K562 (cell line): ENCODE measurements at regions not wholly inside any gene's neighbourhood (a gene's known extent, or its start where the extent isn't known, plus 50 kb on each side); places are given as distances from the start of the nearest gene placed in this dataset.

Experiments
- ATAC-seq: fragments of 200-7000 bp; cut with Tn5 transposase; 3 replicates; pipeline ENCODE4 v1.9.1; 2020; ENCODE audit warnings: moderate library complexity
- BruUV-seq: library from RNA; stranded (reverse); fragments of 400-500 nt; replicated peaks from 2 replicates; lab custom pipeline; 2021; lab: Mats Ljungman, UMichigan
- CTCF ChIA-PET: fragments of 300-600 bp; formaldehyde crosslinking; extraction: SDS; loops from one replicate; lab custom pipeline; 2021; ENCODE audit warnings: low intra/inter-chr PET ratio; lab: Yijun Ruan, JAX
- POLR2A ChIA-PET: fragments of 300-600, 350-650 bp; sonication (Branson Sonifier 250); formaldehyde crosslinking; extraction: SDS; loops from one replicate; lab custom pipeline; 2021; ENCODE audit warnings: antibody characterized with exemption, inconsistent platforms; lab: Yijun Ruan, JAX
- DNase-seq, 4 experiments: peaks; one replicate each; pipeline versions ENCODE4 v3.0.0 to v3.0.0-alpha.2; 2011 to 2018; ENCODE audit warnings: low spot score in 3 of 4, mixed read lengths in 3 of 4; ENCODE audit errors: extremely low read depth in 1 of 4
- FAIRE-seq: peaks from 2 replicates; lab custom pipeline; 2011; peaks lifted over from hg19 to GRCh38; lab: Jason Lieb, UNC
- H2AFZ ChIP-seq: 2 replicates; pipeline ENCODE4 v1.6.0; 2011; ENCODE audit warnings: low read depth, low read length, control low read depth, inconsistent platforms
- H3K27ac ChIP-seq: fragments of 200-600 bp; 3 replicates; pipeline ENCODE4 v1.8.0; 2011; ENCODE audit warnings: low read depth, mild to moderate bottlenecking, control low read depth, inconsistent platforms, low read length, moderate library complexity, mixed read lengths; ENCODE audit errors: extremely low read depth
- H3K27me3 ChIP-seq, 2 experiments: fragments of 300-600 bp in 1 of 2; 2 replicates in 1 of 2; 3 replicates in 1 of 2; pipeline versions ENCODE4 v1.6.0 to v1.8.0; 2011; ENCODE audit warnings: inconsistent platforms in 2 of 2, low read length in 2 of 2, mild to moderate bottlenecking in 1 of 2, mixed read lengths in 1 of 2, moderate library complexity in 1 of 2; ENCODE audit not compliant: control insufficient read depth in 2 of 2, insufficient read depth in 2 of 2
- H3K36me3 ChIP-seq: fragments of 300-600 bp; 3 replicates; pipeline ENCODE4 v1.8.0; 2011; ENCODE audit warnings: mild to moderate bottlenecking, low read length, inconsistent platforms; ENCODE audit not compliant: control insufficient read depth, insufficient read depth
- H3K4me1 ChIP-seq, 2 experiments: fragments of 200-600 bp in 1 of 2; replicated peaks in 1 of 2; 2 replicates in 1 of 2; 3 replicates in 1 of 2; pipeline versions ENCODE4 v1.5.1 to v1.8.0; 2011; ENCODE audit warnings: inconsistent platforms in 2 of 2, low read length in 2 of 2, mild to moderate bottlenecking in 1 of 2, mixed read lengths in 1 of 2, moderate library complexity in 1 of 2; ENCODE audit not compliant: control insufficient read depth in 2 of 2, insufficient read depth in 2 of 2
- H3K4me2 ChIP-seq: 2 replicates; pipeline ENCODE4 v1.6.1; 2011; ENCODE audit warnings: low read length, control low read depth, inconsistent platforms, mixed read lengths; ENCODE audit not compliant: insufficient read depth
- H3K4me3 ChIP-seq: fragments of 200-600 bp; sonication (generic), shearing (Covaris generic); 2 replicates; pipeline ENCODE4 v1.5.1; 2016; ENCODE audit warnings: control low read depth, inconsistent platforms
- H3K79me2 ChIP-seq: fragments of 200-600 bp; 3 replicates; pipeline ENCODE4 v1.8.0; 2011; ENCODE audit warnings: low read length, inconsistent platforms; ENCODE audit not compliant: control insufficient read depth, insufficient read depth
- H3K9ac ChIP-seq, 2 experiments: 2 replicates each; pipeline versions ENCODE4 v1.6.0 to v1.6.1; 2011; ENCODE audit warnings: low read depth in 2 of 2, low read length in 2 of 2, control low read depth in 1 of 2, inconsistent platforms in 1 of 2, mild to moderate bottlenecking in 1 of 2, mixed read lengths in 1 of 2; ENCODE audit not compliant: insufficient read depth in 1 of 2
- H3K9me1 ChIP-seq: one replicate; pipeline ENCODE4 v1.6.0; 2011; ENCODE audit warnings: inconsistent platforms, mild to moderate bottlenecking, low read length, moderate library complexity; ENCODE audit not compliant: control insufficient read depth, insufficient read depth
- H3K9me3 ChIP-seq: replicated peaks from 2 replicates; pipeline ENCODE4 v1.5.1; 2011; ENCODE audit warnings: low read depth, low read length, inconsistent platforms; ENCODE audit not compliant: control insufficient read depth, insufficient read depth
- H4K20me1 ChIP-seq: replicated peaks from 2 replicates; pipeline ENCODE4 v1.6.1; 2011; ENCODE audit warnings: low read length, inconsistent platforms, mixed read lengths; ENCODE audit not compliant: control insufficient read depth, insufficient read depth
- ELF2 ChIP-seq: fragments of 250-450 bp; sonication (Bioruptor Pico); IDR thresholded peaks from 2 replicates; pipeline ENCODE4 v1.5.0; 2021; ENCODE audit warnings: mild to moderate bottlenecking
- HCFC1 ChIP-seq: IDR thresholded peaks from 2 replicates; pipeline ENCODE4 v1.6.1; 2012; ENCODE audit warnings: low read depth, low read length, improper control_type of control experiment
- MEF2D ChIP-seq: conservative IDR thresholded peaks from 2 replicates; pipeline ENCODE4 v1.6.1; 2016; ENCODE audit warnings: low read depth, missing genetic modification characterization, missing compliant biosample characterization
- NONO ChIP-seq, 2 experiments: fragments of 200-400 bp in 1 of 2; fragments of 450-650 bp in 1 of 2; formaldehyde crosslinking in 1 of 2; IDR thresholded peaks; 2 replicates each; pipeline ENCODE4 v1.6.1; 2017; ENCODE audit warnings: low read depth in 2 of 2, mild to moderate bottlenecking in 2 of 2, moderate library complexity in 2 of 2, low read length in 1 of 2
- TFAM ChIP-seq: fragments of 250-450 bp; sonication (Bioruptor Pico); conservative IDR thresholded peaks from 2 replicates; pipeline ENCODE4 v1.5.0; 2021; ENCODE audit warnings: mild to moderate bottlenecking, moderate library complexity
- XRCC3 ChIP-seq: fragments of 450-650 bp; IDR thresholded peaks from 2 replicates; pipeline ENCODE4 v1.6.1; 2017; ENCODE audit warnings: mild to moderate bottlenecking, moderate library complexity
- ZNF551 ChIP-seq: fragments of 250-450 bp; sonication (Bioruptor Pico); IDR thresholded peaks from 2 replicates; pipeline ENCODE4 v1.5.0; 2021; ENCODE audit warnings: mild to moderate bottlenecking, moderate library complexity
- WGBS: fragments of 100-300 bp; shearing (Covaris generic); methylation state at CpG from one replicate; pipeline ENCODE4 v1.1.6; 2016; ENCODE audit warnings: low coverage, mixed read lengths; ENCODE audit not compliant: insufficient coverage; ENCODE audit errors: missing lambda C conversion rate; 5-methylcytosine and 5-hydroxymethylcytosine counted together
- in situ Hi-C: fragments of 300-500 bp; cut with MboI; formaldehyde crosslinking; loops from 4 replicates; pipeline ENCODE4 v1.15.0; 2018; ENCODE audit warnings: inconsistent platforms, mixed read lengths
- intact Hi-C: fragments of 100-400 bp; cut with micrococcal nuclease; formaldehyde crosslinking; loops from 2 replicates; pipeline ENCODE4 v1.14.2; 2022
- TF ChIP-seq, protein P1 (sequence below): sonication (generic); formaldehyde crosslinking; IDR thresholded peaks from 2 replicates; pipeline ENCODE4 v1.8.1; 2023; ENCODE audit warnings: mild to moderate bottlenecking, missing genetic modification reagents
- TF ChIP-seq, protein P2 (sequence below): sonication (generic); formaldehyde crosslinking; IDR thresholded peaks from 2 replicates; pipeline ENCODE4 v1.8.0; 2023; ENCODE audit warnings: mild to moderate bottlenecking, missing genetic modification reagents

DNA sequence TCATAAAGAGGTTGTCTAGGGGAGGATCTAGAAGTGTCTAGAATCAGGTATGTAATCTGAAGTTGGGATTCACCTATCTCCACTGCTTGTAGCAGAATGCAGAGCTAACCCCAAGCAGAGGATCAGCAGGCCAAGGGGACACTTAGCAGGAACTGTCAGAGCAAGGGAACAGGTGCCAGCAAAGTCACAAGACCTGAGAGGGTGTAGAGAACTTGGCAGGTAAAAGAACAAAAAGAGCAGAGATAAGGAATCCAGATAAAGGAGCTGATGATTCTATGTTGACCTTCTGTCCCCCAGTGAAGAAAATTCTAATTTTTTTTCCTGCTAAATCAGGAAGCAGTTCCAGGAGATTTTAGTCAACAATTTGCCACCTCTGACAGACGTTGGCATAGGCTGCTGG lies 91.4 kb upstream of the CCDC71L start:
- peaks cover 0 to 9% of the 10 kb centered on the region in 2 experiments; a peak in 4 of 5 replicates for H3K4me1 ChIP-seq
- H3K4me3 ChIP-seq: no peak overlapping the region
- WGBS: 0% methylated on average over 1 of the region's 1 CpG
- no peak for FAIRE-seq
- ATAC-seq: no peak
- H3K4me2 ChIP-seq: no peak overlapping the region
- in situ Hi-C loops: no loop called here
- no peaks in the 10 kb centered on the region for H3K9me3 ChIP-seq
- no peaks in the 10 kb centered on the region for H3K36me3 ChIP-seq
- 0 out of 4 replicates have a peak overlapping the region, but pooled peaks of 1 of the 2 experiments have one; percentile 31 for H3K9ac ChIP-seq
- intact Hi-C loops: no loop called here
- BruUV-seq: no TSS peak
- ChIA-PET CTCF (no interaction called here), POLR2A (interaction anchor here (0.6 to 1.4 kb wide), 8 partner anchors 8 to 416 kb away, joined by 3 to 10 read pairs (median 4); partner anchors contain the start of gene HBP1)
- no peak for DNase-seq
- no peaks in the 10 kb centered on the region for H3K9me1 ChIP-seq
- no peaks in the 10 kb centered on the region for H3K79me2 ChIP-seq
- TF ChIP-seq, protein P1, sequence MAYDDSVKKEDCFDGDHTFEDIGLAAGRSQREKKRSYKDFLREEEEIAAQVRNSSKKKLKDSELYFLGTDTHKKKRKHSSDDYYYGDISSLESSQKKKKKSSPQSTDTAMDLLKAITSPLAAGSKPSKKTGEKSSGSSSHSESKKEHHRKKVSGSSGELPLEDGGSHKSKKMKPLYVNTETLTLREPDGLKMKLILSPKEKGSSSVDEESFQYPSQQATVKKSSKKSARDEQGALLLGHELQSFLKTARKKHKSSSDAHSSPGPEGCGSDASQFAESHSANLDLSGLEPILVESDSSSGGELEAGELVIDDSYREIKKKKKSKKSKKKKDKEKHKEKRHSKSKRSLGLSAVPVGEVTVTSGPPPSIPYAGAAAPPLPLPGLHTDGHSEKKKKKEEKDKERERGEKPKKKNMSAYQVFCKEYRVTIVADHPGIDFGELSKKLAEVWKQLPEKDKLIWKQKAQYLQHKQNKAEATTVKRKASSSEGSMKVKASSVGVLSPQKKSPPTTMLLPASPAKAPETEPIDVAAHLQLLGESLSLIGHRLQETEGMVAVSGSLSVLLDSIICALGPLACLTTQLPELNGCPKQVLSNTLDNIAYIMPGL (CRISPR knock-in tag): no peak
- TF ChIP-seq HCFC1: no peak
- no peak for TF ChIP-seq TFAM (CRISPR knock-in tag)
- TF ChIP-seq ZNF551 (CRISPR knock-in tag): no peak
- no peak for TF ChIP-seq NONO (IDR thresholded peaks at IDR 0.05; ENCODE audit: low read depth in 2 of 2, low read length in 1 of 2)
- TF ChIP-seq, protein P2, sequence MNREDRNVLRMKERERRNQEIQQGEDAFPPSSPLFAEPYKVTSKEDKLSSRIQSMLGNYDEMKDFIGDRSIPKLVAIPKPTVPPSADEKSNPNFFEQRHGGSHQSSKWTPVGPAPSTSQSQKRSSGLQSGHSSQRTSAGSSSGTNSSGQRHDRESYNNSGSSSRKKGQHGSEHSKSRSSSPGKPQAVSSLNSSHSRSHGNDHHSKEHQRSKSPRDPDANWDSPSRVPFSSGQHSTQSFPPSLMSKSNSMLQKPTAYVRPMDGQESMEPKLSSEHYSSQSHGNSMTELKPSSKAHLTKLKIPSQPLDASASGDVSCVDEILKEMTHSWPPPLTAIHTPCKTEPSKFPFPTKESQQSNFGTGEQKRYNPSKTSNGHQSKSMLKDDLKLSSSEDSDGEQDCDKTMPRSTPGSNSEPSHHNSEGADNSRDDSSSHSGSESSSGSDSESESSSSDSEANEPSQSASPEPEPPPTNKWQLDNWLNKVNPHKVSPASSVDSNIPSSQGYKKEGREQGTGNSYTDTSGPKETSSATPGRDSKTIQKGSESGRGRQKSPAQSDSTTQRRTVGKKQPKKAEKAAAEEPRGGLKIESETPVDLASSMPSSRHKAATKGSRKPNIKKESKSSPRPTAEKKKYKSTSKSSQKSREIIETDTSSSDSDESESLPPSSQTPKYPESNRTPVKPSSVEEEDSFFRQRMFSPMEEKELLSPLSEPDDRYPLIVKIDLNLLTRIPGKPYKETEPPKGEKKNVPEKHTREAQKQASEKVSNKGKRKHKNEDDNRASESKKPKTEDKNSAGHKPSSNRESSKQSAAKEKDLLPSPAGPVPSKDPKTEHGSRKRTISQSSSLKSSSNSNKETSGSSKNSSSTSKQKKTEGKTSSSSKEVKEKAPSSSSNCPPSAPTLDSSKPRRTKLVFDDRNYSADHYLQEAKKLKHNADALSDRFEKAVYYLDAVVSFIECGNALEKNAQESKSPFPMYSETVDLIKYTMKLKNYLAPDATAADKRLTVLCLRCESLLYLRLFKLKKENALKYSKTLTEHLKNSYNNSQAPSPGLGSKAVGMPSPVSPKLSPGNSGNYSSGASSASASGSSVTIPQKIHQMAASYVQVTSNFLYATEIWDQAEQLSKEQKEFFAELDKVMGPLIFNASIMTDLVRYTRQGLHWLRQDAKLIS (CRISPR knock-in tag): no peak
- no peak for TF ChIP-seq ELF2 (CRISPR knock-in tag)
- TF ChIP-seq XRCC3: no peak
- TF ChIP-seq MEF2D (tag): no peak
- no peaks in the 10 kb centered on the region; a peak in 1 of 5 replicates for H3K27me3 ChIP-seq
- peak overlapping the region; percentile 32; the same call in 1 of the 2 replicates for H2AFZ ChIP-seq
- no peak overlapping the region for H3K27ac ChIP-seq
- no peaks in the 10 kb centered on the region for H4K20me1 ChIP-seq
